NCI-H2227 (cell line): ENCODE measurements at regions not wholly inside any gene's neighbourhood (a gene's known extent, or its start where the extent isn't known, plus 50 kb on each side); places are given as distances from the start of the nearest gene placed in this dataset.
"Not testable (repeated sequence)": the region's sequence is repeated elsewhere in the genome, so short reads cannot be mapped to it uniquely, and the experiment has no call there.

Source experiments
- DNase-seq: peaks from one replicate; lab custom pipeline; 2025; ENCODE audit not compliant: unreplicated experiment; lab: John Stamatoyannopoulos, UW

DNA sequence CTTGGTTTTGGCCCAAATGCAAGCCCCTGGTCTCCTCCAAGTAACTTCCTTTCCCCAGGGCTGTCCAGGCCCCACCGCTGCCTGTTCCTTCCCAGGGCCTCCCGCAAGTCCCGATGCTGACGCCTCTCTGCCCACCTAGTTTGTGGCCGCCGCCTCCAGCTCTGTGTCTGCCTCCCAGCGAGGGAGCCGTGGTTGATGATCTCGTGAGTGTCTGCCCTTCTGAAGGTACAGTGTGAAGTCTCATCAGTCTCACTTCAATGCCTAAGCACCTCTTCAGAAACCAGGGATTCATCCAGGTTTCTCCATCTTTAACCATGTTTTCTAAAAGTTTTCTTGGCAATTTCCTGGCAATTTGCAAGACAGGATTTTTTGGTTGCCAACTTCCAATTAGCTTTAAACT, 127.5 kb downstream of the TMEM121 start:
- not testable (repeated sequence) for DNase-seq

DNA sequence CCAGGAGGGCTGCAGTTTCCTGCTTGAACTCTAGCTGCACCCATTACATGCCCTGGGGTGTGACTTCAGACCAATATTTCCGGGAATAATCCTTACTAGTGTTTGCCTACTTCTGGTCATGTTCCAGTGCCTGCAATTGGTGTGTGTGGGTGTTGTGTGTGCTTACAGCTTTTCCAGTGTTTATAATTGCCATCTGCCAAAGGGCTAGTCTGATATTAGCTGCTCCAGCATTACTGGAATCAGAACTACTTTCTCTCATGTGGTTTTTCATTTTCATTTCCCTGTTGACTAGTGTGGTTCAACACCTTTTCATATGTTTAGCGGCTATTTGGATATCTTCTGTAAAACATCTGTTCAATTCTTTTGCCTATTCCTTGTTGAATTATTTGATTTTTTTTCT, 132.9 kb downstream of the TMEM121 start:
- DNase-seq: not testable (repeated sequence)

DNA sequence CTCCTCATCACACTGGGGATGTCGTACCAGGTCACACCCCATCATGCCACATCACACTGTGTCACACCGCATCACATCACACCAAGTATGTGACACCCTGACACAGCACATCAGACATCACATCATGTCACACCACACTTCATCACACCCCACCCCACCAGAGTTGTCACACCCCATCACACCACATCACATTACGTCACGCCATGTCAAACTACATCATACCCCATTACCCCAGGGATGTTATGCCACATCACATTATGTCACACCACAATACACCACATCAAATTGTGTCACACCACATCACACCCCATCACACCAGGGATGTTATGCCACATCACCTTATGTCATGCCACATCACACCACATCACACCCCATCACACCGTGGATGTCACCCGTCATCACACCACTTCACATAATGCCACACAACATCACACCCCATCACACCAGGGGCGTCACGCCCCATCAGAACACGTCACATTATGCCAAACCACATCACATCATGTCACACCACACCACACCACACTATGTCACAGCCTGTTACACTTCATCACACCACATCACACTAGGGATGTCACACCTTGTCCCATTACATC, 133.6 kb downstream of the TMEM121 start:
- no peak for DNase-seq

DNA sequence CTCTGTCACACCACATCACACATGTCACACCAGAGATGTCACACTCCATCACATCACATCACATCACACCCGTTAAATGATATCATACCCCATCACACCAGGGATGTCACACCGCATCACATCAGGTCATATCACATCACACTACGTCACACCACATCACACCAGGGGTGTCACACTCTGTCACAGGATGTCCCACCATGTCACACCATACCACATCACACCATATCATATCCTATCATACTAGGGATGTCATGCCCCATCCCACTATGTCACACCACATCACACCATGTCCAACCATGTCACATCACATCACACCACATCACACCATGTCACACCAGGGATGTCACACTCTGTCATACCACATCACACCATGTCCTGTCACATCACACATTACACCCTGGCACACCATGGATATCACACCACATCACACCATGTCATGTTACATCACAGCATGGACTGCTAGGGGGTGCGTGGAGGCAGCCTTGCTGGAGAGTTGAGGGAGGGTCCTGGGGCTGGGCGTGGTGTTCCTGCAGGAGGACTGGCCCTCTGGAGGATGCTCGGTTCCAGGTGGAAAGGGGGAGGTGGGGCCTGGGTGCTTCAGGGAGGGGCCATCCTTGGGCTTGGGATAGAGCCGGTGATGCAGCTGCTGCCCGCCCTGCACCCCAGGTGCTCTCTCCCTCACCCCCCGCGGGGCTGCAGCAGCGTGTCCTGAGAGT, 134.6 kb downstream of the TMEM121 start:
- DNase-seq: no peak

DNA sequence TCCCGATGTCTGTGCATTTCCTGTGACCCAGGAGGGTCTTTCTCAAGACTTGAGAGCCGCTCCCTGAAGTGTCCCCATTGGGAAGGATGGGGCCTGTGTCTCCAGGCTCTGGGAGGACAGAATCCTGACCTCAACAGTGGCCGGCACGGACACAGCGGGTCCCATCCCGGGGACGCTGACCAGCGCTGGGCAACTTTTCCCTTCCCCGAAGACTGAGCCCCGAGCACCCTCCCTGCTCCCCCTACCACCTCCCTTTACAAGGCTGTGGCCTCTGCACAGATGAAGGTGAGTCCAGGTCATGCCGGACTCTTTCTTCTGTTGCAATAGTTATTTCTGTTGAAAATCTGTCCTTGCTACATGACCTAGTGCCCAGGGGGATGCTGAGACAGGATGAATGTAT, 135.7 kb downstream of the TMEM121 start:
- not testable (repeated sequence) for DNase-seq

DNA sequence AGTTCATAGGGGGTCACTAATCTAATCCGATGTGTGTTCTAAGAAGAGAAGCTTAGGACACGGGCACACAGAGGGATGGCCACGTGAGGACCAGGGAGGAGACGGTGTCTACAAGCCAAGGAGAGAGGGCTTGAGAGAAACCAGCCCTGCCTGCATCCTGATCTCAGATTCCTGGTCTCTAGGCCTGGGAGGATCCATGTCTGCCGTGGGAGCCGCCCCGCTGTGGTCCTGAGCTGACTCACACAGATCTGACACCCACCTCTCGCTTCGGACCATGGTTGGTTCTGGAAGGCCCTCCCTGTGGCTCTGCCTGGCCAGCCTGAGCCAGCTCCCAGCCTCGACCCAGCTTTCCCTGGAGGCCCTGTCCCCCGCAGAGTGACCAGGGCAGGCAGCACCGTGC, 136.2 kb downstream of the TMEM121 start:
- not testable (repeated sequence) for DNase-seq

DNA sequence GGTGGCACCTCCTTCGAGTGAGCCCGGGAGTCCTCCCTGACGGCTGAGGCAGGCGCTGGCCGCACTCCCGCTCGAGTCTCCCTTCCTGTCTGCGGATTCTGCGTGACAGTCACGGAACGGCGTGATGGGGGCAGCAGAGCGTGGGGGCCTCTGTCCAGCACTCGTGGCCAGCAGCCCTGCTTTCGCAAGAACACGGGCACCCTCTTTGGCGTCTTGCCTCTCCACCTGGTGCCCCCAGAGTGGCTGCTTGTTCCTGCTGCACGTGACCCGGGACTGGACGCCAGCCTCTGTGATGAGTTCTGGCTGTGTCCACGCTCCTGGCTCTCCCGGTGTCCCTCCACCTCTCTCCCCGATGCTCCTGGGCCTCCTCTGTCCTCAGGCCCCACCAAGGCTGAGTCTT, 136.9 kb downstream of the TMEM121 start:
- DNase-seq: not testable (repeated sequence)

DNA sequence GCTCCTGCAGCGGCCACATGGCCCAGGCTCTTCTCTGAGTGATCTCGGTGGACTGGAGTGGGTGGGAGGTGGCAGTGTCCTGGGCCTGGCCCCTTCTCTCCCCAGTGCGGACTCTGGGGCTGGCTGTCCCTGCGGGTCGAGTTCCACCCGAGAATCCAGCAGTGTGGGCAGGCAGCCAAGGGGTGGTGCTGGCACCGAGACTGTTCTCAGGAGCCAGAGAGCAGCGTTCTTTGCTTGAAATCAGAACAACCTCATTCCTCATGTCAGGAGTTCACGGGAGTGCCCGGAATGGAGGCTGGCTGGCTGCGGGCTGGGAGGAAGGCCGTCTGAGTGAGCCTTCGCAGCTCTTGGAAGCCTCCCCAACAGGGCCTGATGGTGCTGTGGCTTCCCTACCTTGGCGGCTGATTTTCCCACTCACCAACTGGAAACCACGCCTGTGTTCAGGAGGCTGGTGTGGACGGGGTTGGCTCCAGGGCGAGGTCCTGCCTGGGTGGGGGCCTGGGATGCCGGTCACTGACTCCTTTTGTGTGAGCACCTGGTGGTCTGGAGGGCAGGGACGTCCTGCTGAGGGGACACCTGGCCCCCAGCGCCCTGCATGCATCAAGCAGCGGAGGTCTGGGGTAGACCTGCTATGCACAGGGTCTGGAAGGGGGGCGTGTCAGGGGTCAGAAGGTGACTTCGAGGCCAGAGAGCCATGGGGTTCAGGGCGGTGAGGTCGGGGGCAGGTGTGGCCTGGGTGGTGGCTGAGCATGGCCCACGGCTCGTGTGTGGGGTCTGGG, 137.6 kb downstream of the TMEM121 start:
- DNase-seq: not testable (repeated sequence)

DNA sequence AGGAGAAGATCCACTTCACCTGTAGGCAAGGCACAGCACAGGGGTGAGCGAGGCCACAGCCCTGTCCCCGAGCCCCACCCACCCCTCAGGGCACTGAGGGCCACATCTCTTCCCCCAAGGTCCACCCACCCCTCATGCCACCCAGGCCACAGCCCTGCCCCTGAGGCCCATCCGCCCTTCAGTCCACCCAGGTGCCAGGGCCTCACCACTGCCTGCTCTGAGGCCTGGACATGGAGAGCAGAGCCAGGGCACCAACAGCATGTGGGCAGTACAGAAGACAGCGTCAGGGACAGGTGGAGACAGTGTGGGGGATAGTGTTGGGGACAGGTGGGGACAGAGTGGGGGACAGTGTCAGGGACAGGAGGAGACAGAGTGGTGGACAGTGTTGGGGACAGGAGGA, 138.3 kb downstream of the TMEM121 start:
- DNase-seq: no peak

DNA sequence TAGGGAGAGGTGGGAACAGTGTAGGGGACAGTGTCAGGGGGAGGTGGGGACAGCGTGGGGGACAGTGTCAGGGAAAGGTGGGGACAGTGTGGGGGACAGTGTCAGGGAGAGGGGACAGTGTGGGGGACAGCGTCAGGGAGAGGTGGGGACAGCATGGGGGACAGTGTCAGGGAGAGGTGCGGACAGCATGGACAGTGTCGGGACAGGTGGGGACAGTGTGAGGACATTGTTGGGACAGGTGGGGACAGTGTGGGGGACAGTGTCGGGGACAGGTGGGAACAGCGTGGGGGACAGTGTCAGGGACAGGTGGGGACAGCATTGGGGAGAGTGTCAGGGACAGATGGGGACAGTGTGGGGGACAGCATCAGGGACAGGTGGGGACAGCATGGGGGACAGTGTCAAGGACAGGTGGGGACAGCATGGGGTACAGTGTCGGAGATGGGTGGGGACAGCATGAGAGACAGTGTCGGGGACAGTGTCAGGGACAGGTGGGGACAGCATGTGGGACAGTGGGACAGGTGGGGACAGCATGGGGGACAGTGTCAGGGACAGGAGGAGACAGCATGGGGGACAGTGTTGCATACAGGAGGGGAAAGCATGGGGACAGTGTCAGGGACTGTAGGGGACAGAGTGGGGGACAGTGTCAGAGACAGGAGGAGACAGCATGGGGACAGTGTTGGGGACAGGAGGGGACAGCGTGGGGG, 139.0 kb downstream of the TMEM121 start:
- no peak for DNase-seq

DNA sequence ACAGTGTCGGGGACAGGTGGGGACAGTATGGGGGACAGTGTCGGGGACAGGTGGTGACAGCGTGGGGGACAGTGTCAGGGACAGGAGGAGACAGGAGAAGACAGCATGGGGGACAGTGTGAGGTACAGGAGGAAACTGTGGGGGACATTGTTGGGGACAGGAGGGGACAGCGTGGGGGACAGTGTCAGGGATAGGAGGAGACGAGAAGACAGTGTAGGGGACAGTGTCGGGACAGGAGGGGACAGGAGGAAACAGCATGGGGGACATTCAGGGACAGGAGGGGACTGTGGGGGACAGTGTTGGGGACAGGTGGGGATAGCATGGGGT, 139.5 kb downstream of the TMEM121 start:
- no peak for DNase-seq

DNA sequence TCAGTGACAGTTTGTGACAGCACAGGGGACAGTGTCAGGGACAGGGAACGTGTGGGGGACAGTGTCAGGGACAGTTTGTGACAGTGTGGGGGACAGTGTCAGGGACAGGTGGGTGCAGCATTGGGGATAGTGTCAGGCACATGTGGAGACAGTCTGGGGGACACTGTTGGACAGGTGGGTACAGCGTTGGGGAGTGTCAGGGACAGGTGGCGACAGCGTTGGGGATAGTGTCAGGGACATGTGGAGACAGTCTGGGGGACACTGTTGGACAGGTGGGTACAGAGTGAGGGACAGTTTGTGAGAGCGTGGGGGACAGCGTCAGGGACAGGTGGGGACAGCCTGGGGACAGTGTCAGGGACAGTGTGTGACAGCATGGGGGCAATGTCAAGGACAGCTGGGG, 140.0 kb downstream of the TMEM121 start:
- no peak for DNase-seq

DNA sequence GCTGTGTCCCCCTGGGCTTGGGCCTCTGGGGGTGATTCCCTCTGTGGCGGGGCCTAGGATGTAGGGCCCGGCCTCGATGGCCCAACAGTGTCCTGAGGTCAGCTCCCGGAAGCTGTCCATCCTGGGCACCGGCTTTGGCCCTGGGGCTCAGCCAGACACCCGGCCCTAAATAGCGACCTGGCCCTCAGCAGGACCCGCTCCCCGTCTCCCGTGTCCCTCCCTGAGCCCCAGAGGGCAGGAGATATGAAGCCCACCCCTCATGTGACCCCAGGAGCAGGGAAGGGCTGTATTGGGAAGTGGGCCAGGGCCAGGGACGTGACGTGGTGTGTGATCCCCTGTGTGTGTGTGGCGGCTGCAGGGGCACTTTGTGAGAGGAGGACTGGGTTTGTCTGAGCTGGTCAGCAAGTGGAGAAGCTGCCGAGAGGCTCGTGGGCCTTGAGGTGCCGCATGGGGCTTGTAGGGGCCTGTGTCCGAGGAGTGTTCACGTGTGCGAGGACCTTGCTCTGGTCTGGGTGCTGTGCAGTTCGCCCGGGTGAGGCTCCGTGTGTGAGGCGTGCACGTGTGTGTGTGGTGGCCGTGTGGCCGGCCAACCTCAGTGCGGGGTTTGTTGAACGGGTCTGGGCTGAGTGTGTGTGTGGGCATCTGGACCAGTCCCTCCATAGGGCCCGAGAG, 140.7 kb downstream of the TMEM121 start:
- DNase-seq: not testable (repeated sequence)

DNA sequence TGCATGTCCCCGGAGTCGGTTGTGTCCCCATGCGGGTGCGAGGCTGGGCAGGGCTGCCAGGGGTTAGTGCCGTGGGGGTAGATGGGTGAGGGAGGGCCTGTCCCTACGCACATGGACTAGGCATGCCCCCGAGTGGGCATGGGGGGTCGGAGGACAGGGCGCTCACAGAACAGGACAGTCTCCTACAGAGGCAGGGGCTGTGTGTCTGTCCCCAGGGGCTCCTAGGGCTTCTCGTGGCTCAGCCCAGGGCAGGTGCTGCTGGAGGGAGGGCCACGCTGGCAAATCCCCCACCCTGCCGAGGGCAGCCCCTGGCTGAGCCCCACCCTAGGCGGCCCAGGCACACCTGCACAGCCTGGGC, 141.3 kb downstream of the TMEM121 start:
- not testable (repeated sequence) for DNase-seq

DNA sequence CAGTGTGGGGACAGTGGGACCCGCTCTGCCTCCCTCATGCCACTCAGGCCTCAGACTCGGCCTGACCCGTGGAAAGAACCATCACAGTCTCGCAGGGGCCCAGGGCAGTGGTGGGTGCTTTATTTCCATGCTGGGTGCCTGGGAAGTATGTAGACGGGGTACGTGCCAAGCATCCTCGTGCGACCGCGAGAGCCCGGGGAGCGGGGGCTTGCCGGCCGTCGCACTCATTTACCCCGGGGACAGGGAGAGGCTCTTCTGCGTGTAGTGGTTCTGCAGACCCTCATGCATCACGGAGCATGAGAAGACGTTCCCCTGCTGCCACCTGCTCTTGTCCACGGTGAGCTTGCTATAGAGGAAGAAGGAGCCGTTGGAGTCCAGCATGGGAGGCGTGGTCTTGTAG, 141.6 kb downstream of the TMEM121 start:
- not testable (repeated sequence) for DNase-seq

DNA sequence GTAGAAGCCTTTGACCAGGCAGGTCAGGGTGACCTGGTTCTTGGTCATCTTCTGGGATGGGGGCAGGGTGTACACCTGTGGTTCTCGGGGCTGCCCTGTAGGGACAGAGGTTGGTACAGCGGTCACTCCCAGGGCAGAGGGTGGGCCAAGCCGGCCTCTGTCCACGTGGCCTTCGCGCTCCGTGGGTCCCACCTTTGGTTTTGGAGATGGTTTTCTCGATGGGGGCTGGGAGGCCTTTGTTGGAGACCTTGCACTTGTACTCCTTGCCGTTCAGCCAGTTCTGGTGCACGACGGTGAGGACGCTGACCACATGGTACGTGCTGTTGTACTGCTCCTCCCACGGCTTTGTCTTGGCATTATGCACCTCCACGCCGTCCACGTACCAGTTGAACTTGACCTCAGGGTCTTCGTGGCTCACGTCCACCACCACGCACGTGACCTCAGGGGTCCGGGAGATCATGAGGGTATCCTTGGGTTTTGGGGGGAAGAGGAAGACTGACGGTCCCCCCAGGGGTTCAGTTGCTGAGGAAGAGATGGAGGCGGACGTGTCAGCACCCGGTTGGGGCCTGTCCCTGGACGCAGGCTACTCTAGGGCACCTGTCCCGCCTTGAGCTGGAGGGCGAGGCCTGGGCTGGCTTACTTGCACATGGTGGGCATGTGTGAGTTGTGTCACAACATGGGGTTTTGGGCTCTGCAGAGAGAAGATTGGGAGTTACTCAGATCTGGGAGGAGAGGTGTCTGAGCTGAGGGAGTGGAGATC, 142.3 kb downstream of the TMEM121 start:
- not testable (repeated sequence) for DNase-seq

DNA sequence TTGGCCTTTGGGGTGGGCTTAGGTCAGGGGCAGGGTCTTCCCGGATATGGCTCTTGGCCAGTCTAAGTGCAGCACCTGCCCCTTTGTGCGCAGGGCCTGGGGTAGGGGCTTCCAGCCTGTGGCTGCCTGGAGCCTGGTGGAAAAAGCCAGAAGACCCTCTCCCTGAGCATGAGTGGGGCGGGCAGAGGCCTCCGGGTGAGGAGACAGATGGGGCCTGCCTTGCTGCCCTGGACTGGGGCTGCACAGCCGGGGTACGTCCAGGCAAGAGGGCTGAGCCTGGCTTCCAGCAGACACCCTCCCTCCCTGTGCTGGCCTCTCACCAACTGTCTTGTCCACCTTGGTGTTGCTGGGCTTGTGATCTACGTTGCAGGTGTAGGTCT, 142.8 kb downstream of the TMEM121 start:
- DNase-seq: not testable (repeated sequence)

DNA sequence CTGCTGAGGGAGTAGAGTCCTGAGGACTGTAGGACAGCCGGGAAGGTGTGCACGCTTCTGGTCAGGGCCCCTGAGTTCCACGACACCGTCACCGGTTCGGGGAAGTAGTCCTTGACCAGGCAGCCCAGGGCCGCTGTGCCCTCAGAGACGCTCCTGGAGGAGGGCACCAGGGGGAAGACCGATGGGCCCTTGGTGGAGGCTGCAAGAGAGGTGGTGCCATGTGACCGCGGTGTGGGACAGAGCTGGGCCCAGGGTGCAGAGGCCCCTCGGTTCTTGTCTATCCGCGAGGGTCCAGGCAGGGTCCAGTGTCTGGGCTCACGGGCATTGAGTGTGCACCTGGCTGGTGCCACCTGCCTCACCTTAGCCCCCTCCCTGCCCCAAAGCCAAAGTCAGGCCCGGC, 143.3 kb downstream of the TMEM121 start:
- DNase-seq: not testable (repeated sequence)

DNA sequence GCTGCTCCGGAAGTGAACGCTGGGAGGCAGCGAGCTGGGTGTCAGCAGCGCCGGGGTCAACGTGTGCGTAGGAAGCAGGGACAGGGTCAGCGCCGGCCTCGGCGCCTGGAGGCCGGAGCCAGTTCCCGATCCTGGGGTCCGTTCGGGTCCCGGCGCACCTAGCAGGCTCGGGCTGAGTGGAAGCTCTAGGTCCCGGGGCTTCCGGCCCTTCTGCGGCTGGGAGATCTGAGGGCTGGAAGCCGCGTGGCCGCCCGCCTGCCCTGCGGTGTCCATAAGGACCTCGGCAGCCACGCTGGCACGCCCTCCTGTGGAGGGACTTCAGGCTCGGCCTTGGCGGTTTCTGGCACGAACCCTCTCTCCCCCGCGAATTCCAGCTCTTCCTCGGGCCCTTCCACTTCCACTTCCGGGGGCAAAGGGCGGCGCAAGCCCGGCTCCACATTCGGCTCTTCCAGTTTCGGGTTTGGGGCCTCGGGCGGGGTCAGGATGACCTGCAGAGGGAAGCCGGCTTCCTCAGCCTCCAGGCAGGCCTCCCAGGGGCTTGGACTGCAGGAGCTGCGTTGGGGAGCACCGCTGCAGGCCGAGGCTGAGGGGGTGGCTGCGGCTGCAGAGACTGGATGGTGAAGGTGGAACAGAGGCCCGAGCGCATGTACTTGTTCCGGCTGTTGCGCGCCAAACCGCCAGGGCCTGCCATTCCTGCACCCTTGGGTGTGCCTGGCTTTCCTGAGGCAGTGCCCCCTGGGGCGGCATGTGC, 146.2 kb downstream of the TMEM121 start:
- DNase-seq: not testable (repeated sequence)

DNA sequence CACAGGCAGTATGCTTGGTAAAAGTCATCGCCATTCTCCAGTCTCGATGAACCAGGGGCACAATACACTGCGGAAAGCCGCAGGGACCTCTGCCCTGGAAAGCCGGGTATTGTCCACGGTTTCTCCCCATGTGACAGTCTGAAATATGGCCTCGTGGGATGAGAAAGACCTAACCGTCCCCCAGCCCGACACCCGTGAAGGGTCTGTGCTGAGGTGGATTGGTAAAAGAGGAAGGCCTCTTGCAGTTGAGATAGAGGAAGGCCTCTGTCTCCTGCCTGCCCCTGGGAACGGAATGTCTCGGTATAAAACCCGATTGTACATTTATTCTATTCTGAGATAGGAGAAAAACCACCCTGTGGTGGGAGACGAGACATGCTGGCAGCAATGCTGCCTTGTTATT, 149.1 kb downstream of the TMEM121 start:
- DNase-seq: not testable (repeated sequence)
